Hindlimb muscle (tissue), 1 donor: ENCODE measurements at regions not wholly inside any gene's neighbourhood (a gene's known extent, or its start where the extent isn't known, plus 50 kb on each side); places are given as distances from the start of the nearest gene placed in this dataset.
"Not testable (repeated sequence)": the region's sequence is repeated elsewhere in the genome, so short reads cannot be mapped to it uniquely, and the experiment has no call there.

Experiments used
- DNase-seq: peaks from one replicate; pipeline ENCODE4 v3.0.0-alpha.2; 2013

- no peak for DNase-seq
These were observed 796.0 kb upstream of the CDH8 start for GRCh38 chr16:62832214-62832613.

DNA sequence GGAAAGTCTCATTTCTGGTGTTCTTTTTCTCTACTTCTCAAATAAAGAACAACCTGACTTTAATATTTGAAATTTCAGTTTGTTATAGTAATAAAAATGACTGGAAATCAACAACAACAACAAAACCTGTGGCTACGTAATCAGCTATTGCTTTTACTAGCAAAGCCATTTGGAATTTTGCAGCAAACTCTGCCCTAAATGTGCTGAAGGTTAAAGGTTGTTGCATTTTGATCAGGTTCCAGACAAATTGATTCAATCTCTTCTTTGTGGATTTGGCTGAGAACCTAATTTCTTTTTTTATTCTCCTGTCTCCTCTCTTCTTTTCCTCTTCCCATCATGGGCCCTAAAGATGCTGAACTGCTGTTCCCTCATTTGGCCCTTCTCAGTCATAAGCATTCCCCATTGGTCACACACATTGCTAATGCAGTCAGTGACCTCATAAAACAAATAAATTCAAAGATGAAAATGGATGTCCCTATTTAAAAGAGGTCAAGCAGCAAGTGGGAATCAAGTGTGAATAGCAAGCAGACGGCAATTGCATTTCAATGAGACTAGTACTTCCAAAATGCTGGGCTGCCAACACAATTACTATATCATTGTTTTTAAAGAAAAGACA lies 795.1 kb upstream of the CDH8 start:
- no peak for DNase-seq

DNA sequence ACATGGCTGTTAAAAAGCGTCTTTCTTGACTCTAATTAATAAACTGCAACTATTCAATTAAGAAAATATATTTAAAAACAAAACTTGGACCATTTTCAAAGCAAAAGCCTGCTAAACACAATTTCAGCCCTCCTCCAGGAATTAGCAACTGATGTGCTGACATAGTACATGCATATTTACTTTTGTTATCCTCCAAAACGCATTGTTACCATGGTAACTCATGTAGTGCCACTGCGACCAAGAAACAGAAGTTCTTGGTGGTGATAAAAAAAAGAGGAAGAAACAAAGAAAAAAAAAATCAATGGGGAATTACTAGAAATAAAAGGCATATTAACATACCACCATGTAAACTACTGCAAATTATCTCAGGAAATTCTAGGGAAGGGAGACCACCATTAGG lies 793.4 kb upstream of the CDH8 start:
- no peak for DNase-seq

DNA sequence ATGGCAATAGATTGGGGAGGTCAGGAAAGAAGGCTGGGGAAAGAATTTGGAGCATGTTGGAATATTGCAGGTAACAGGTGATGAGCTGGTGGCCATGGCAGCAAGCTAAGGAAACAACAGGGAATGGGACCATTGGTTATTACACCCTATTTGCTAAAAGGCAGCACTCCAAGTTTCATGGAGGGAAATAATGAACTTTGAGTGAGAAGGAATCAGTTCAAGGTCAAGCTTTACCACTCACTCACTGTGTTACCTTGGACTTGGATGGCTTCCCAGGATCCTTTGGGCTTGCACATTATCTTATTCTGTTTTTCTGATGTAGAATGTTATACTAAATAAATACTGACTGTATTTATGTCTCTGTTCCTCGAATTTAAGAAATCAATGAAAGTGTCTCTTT lies 792.8 kb upstream of the CDH8 start:
- DNase-seq: no peak

GRCh38 chr16:62821824-62822223 lies 785.6 kb upstream of the CDH8 start:
- DNase-seq: no peak

- no peak for DNase-seq
These were observed 780.8 kb upstream of the CDH8 start for GRCh38 chr16:62816971-62817519.

DNA sequence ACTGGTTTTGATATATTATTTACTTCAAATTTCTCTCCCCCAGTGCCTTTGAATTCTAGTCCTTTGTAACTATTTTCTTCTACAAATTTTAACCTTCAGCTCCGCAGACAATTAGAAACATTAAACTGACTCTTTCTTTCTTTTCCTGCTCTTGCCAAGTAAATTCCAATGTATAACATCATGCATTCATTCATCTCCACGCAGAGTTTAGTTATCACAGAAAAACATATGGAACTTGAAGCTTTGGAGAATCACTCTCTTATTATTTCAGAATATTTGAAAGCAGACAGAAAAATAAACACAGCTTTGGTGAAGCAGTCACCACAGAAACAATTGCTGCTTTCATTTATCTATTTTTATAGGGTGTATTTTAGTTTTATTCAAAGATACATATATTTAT lies 778.7 kb upstream of the CDH8 start:
- DNase-seq: no peak

DNA sequence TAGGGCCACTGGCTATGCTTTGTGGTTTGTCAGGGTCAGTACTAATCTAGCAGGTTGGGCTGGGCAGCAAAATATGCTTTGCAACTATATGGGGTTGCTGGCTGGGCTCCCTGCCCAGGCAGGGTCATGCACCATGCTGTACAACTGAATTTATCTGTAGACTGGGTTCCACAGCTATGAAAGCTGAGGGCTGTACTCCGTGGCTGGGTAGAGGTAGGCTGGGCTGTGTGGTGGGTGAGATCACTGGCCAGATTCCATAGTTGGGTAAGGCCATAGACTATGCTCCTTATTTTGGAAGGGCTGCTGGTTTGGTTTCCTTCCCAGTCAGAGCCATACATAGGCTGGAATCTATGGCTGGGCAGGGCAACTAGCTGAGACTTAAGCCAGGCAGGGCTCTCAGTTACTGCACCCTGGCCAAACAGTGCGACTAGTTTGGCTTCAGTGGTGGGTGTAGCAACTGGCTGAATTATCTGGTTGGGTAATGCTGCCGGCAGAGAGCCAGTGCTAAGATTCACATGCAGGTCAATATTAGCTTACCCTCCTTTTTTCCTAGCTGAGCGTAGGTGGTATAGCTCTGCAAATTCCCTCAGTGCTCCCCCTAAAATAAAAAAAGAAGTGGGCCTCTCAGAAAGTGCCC lies 769.1 kb upstream of the CDH8 start:
- DNase-seq: no peak

- DNase-seq: no peak
These were observed 758.5 kb upstream of the CDH8 start for GRCh38 chr16:62794724-62795123.

GRCh38 chr16:62780081-62780480 lies 743.8 kb upstream of the CDH8 start:
- DNase-seq: not testable (repeated sequence)

DNA sequence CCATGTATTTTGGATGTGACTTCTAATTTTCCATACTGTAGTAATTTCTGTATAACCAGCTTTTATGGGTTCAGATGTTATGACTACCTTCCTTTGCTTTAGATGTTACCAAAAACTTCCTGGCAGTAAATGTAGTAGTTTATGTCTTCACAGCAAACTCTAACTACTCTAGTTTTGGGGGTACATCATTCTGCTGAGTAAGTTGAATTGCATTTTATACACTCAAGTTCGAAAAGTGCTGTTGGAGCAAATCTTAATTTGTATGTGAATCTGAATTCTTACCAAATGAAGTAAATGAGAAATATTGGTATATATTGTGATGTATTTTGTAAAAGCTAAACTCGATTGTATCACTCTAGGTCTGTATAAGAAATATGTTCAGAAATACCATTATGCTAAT lies 728.3 kb upstream of the CDH8 start:
- DNase-seq: no peak

- DNase-seq: no peak
These were observed 724.2 kb upstream of the CDH8 start for GRCh38 chr16:62760398-62760797.

DNA sequence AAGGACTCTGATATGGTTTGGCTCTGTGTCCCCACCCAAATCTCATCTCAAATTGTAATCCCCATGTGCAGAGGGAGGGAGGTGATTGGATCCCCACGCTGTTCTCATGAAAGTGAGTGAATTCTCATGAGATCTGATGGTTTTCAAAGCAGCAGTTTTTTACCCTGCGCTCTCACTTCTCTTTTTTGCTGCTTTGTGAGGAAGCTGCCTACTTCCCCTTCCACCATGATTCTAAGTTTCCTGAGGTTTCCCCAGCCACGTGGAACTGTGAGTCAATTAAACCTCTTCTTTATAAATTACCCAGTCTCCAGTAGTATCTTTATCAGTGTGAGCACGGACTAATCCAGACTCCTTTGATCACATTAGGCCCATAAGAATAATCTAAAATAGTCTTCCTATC lies 719.7 kb upstream of the CDH8 start:
- DNase-seq: no peak

DNA sequence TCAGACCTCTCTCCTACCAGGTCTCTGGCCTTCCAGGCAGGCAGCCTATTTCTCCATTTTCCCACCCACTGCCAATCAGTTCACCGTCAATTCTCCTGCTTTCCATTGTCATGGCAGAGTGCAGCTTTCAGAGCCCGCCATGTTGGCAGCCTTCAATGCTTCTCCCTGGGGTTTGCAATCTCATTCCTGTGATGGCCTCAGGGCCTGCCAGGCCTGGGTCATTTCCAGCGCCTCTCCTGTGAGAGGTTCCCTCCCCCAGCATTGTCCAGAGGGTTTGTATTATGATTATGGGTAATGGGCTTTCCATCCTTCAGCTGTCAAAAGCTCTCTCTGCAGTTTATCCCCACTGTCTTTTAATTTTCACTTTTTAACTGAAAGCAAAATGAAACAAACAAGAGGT lies 716.6 kb upstream of the CDH8 start:
- DNase-seq: no peak

- DNase-seq: no peak
These were observed 715.0 kb upstream of the CDH8 start for GRCh38 chr16:62751218-62751617.

DNA sequence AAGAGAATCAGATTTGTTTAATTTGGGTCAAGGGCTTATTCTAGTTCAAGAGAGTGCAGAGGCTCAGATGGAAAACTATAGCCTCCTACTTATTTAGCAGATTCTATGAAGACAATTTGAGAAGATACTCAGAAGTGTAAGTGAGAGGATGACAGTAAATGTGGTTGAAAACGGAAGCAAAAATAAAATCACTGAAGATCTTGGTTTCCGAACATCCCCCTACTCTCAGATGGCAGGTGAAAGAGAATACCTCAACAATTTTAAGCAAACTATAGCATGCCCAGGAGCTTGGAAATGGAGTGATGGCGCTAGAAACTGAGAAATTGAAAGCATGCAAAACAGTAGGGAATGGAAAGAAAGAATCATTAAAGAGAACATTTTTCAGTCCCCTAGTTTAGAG lies 705.5 kb upstream of the CDH8 start:
- no peak for DNase-seq

DNA sequence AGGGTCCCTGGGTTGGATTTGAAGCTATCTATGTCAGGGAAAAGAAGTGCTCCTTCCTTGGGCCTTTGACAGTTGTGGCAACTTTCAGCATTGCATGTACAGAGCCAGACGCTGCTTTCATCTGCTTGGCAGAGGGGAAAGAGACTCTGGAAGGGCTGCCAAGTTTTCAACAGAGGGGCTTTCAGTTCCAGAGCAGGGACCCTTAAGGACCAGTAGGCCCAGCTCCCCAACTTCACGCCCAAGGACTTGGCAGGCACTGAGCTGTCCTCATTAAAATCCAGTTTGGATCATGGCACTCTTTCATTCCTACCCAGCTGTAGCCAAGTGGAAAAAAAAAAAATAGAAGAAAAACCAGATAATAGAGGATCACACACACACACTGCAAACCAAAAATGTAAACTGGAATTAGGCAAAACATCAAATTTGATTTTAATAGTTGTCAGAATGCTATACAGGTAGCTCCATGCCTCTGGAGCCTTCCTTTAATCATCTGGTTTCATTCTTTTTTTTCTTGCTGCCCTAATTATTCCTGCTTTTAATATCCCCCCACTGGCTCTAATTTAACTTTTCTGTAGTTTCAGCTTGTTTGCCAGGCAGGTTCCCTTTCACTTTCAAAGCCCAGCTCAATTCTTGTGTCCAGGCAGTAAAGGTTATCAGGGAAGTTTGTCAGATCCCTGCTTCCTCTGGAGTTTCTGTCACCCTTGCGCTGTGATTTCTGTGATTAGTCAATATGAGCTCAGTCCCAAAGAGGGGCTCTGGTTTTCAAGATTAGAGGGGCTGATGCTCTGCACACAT lies 702.6 kb upstream of the CDH8 start:
- no peak for DNase-seq

DNA sequence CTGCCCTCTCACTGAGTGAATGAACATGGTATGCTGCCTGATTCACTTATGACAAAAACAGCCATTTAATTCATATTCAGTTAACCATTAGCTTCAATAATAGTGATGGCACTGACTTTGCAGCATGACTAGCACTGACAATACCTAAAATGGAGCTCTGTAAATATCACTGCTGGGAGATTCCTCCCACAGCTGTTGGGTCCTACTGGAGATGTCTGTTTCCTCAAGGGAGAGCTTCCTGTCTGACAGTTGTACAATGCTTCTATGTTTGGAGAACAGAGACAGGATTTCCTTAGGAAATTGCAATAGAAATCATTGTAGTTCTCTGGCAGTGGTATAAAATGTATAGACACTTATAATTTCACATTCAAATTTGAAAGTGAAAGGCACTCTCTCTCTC lies 695.9 kb upstream of the CDH8 start:
- DNase-seq: no peak

DNA sequence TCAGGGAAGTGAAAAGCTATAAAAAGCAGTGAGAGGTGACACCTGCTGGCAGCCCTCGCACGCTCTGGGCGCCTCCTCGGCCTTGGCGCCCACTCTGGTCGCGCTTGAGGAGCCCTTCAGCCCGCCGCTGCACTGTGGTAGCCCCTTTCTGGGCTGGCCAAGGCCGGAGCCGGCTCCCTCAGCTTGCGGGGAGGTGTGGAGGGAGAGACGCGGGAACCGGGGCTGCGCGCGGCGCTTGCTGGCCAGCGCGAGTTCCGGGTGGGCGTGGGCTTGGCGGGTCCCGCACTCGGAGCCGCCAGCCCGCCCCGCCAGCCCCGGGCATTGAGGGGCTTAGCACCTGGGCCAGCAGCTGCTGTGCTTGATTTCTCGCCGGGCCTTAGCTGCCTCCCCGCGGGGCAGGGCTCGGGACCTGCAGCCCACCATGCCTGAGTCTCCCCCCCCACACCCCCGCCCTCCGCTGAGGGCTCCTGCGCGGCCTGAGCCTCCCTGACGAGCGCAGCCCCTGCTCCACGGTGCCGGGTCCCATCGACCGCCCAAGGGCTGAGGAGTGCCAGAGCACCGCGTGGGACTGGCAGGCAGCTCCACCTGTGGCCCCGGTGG lies 688.5 kb upstream of the CDH8 start:
- DNase-seq: not testable (repeated sequence)

GRCh38 chr16:62720651-62721050 lies 684.4 kb upstream of the CDH8 start:
- no peak for DNase-seq

DNA sequence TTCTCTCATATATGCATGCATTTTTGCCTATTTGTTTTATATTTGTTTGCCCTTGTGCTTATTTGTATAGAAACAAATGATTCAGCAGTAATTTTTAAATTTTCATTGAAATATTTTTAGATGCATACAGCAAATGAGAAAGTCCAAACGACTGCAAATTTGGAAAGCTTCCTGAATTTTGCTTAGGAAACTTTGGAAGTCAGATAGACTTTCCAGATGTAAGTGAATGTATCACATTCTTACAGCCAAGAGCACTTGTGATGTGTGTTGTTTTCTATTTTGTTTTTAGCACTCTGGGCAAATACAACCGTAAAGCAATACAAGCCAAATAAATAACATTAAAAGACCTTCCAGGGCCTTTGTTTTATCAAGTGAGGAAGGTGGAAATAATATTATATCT lies 680.8 kb upstream of the CDH8 start:
- peak; percentile 30 for DNase-seq

- DNase-seq: no peak
These were observed 679.5 kb upstream of the CDH8 start for GRCh38 chr16:62715701-62716100.

GRCh38 chr16:62712566-62712965 lies 676.3 kb upstream of the CDH8 start:
- no peak for DNase-seq
